ENCODE measurements at regions not wholly inside any gene's neighbourhood (a gene's known extent, or its start where the extent isn't known, plus 50 kb on each side); places are given as distances from the start of the nearest gene placed in this dataset.

DNA sequence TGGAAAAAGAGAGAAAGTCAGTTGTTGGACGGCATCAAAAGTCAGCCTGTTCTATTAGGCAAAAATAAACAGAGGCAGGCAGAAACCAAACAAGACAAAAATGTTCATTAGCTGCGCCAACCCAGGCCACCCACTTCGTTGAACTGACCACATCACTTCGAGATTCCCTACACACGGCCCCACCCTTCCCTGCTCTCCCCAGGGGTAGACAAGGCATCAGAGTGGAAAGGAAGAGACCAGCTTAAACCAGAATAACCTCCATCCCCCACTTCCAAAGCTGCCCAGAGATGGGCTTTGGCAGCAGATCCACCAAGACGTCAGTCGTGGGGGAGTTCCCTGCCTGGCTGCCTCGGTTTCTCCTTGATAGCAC, 204.6 kb upstream of the TSHZ3 start:
- Mint-ChIP-seq H3K36me3 (no peaks in the 10 kb centered on the region), H3K27ac (no peak overlapping the region), H3K9me3 (no peaks in the 10 kb centered on the region), H3K4me1 (ENCODE audit: low read depth in 2 of 2) (no peaks in the 10 kb centered on the region), H3K4me3 (no peak overlapping the region), H3K27me3 (peaks cover 22 to 32% of the 10 kb centered on the region in 2 donors)
- no peak for ATAC-seq
- no peak for DNase-seq (ENCODE audit: low spot score)

DNA sequence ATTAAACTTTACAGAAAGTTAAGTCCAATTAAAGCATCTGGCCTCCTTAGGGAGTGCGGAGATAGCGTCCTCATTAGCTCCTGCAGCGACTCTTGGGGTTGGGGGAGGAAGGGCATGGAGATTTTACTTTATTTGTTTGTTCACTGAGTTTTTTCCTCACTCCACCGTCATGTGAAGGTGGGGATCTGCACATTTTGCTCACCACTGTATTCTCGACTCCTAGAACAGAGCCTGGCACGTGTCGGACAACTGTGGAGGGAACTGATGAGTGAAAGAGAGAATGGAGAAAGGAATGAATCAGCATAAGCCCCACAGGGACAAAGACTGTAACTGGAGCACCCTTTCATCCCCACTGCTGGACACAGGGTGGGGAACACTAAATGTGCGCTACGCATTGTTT, 205.1 kb upstream of the TSHZ3 start:
- DNase-seq (ENCODE audit: low spot score): no peak
- H3K36me3 Mint-ChIP-seq: no peaks in the 10 kb centered on the region
- no peak for ATAC-seq
- no peak overlapping the region for H3K27ac Mint-ChIP-seq
- H3K27me3 Mint-ChIP-seq: peaks cover 20 to 28% of the 10 kb centered on the region in 2 donors
- H3K4me3 Mint-ChIP-seq: no peak overlapping the region
- H3K4me1 Mint-ChIP-seq (ENCODE audit: low read depth in 2 of 2): no peaks in the 10 kb centered on the region
- H3K9me3 Mint-ChIP-seq: no peaks in the 10 kb centered on the region

DNA sequence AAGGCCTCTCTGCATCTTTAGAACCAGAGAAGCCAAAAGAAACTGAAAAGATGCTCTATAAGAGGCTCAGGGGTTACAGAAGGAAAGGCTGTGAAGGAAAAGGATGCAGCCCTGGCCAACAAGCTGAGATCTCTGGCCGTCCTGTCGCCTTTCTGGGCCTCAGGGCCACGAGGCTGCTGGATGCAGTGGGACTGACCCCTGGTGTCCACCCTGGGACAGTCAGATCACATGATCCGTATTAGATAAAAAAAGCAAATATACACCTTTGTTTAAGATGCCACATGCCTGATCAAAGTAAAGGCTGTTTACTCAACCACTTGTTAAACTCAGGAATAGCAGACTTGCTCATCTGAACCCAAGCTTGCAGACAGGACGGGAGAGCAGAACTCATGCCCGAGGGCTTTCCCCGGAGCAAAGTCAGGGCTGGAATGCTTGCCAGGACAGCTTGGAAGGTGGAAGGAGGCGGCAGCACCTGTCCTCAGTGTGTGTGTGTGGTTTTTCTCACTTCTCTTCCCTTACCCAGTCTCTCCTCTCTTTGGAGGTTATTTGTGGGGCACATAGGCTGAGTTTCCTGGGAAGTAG, 206.5 kb upstream of the TSHZ3 start:
- Mint-ChIP-seq H3K36me3 (no peaks in the 10 kb centered on the region), H3K9me3 (no peaks in the 10 kb centered on the region), H3K27me3 (peaks cover 15 to 16% of the 10 kb centered on the region in 2 donors), H3K4me1 (ENCODE audit: low read depth in 2 of 2) (no peaks in the 10 kb centered on the region), H3K27ac (no peak overlapping the region), H3K4me3 (no peak overlapping the region)
- no peak for ATAC-seq
- DNase-seq (ENCODE audit: low spot score): no peak

DNA sequence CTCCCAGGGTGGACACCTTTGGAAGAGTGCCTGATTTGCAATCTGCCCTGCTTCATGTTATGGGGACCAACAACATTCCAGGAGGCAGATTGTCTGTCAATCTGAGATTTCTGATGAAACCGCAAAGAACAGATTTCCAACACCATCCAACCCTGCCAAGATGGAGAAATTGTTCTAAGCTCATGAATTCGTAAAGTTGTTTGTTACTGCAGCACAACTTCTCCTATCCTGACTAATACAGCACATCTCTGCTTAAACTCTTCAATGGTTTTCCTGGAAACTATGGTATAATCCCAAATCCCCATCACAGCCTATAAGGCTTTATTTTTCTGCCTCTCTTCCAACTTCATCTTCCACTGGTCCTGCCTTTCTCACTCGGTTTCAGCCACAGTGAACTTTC, 210.3 kb upstream of the TSHZ3 start:
- H3K27ac Mint-ChIP-seq: no peak overlapping the region
- ATAC-seq: no peak
- H3K4me1 Mint-ChIP-seq (ENCODE audit: low read depth in 2 of 2): no peaks in the 10 kb centered on the region
- H3K27me3 Mint-ChIP-seq: peaks cover 3 to 9% of the 10 kb centered on the region in 2 donors
- no peak for DNase-seq (ENCODE audit: low spot score)
- H3K36me3 Mint-ChIP-seq: no peaks in the 10 kb centered on the region
- no peaks in the 10 kb centered on the region for H3K9me3 Mint-ChIP-seq
- H3K4me3 Mint-ChIP-seq: no peak overlapping the region

DNA sequence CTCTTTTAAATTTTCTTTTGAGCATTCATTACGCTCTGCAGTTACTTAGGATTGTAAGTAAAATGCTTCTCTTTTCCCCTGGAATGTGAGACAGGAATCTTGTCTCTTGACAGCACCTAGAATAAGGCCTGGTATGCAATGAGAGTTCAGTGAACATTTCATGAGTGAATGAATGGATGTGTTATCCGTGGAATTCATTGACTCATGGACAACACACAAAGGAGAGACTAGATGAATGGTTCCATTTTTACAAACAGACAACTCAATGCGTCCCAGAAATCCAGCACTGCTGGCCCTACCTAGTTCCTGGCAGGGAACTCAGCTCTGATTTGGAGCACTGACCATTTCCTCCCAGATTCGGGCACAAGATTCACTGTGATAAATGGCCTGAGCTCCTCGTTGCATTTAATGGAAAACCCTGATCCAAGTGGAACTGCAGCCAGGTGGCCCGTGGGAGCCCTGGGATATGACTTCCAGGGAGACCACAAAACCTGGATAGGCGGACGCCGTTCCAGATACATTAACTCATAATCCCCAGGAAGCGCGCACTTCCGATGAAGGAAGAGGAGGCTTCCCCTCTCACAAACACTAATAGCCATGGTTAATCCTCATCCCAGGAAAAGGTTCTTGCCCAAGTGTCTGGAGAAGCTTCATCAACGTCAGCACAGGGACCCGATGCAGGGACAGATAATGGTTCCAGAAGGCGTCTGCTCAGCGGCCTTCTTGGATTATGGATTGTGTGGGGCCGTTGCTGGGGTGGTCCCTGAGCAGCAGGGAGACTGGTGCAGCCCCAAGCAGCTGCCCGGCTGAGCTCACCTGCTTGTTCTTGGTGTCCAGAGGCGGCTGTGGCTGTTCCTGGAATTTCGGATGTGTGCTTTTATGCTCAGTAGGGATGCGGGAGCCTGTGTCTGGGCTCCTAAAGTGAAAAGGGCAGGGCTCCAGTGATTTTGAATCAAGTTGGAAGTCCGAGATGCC, 211.1 kb upstream of the TSHZ3 start:
- H3K4me1 Mint-ChIP-seq (ENCODE audit: low read depth in 2 of 2): no peaks in the 10 kb centered on the region
- DNase-seq (ENCODE audit: low spot score) (no peak), ATAC-seq (no peak)
- no peaks in the 10 kb centered on the region for H3K36me3 Mint-ChIP-seq
- H3K27me3 Mint-ChIP-seq: peaks cover 3 to 9% of the 10 kb centered on the region in 2 donors
- no peaks in the 10 kb centered on the region for H3K9me3 Mint-ChIP-seq
- H3K27ac Mint-ChIP-seq: no peak overlapping the region
- no peak overlapping the region for H3K4me3 Mint-ChIP-seq

DNA sequence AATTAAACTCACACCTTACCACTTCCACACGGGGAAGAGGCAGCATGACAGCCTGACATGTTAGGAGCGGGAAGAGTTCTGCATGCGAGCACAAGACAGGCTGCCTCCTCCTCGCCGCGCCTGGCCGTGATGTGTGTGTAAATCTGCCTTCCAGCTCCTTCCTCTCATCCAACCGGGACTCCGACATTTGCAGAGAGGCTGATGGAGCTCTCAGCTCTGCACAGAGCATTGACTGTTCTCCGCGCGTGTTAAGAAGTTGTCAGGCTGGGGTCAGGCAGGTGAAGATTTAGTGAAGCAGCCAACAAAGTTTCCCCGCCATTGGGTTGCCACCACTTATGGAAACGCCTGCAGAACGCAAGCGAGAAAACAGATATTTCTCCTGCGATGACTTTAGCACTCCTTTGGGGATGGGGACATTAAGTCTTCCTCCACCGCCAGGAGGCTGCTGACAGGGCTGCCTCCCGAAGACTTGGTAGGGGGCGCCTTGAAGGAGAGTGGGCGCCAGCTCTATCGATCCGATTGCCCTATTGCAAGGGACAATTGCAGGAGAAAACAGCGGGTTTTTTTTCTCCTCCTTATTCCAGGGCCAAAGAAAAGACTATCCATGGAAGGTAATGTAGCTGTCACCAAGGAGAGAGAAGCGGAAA, 213.9 kb upstream of the TSHZ3 start:
- Mint-ChIP-seq H3K4me1 (ENCODE audit: low read depth in 2 of 2) (no peaks in the 10 kb centered on the region), H3K27me3 (peaks cover 2 to 9% of the 10 kb centered on the region in 2 donors), H3K27ac (no peak overlapping the region), H3K36me3 (no peaks in the 10 kb centered on the region), H3K4me3 (no peak overlapping the region), H3K9me3 (no peaks in the 10 kb centered on the region)
- DNase-seq (ENCODE audit: low spot score) (no peak), ATAC-seq (no peak)

DNA sequence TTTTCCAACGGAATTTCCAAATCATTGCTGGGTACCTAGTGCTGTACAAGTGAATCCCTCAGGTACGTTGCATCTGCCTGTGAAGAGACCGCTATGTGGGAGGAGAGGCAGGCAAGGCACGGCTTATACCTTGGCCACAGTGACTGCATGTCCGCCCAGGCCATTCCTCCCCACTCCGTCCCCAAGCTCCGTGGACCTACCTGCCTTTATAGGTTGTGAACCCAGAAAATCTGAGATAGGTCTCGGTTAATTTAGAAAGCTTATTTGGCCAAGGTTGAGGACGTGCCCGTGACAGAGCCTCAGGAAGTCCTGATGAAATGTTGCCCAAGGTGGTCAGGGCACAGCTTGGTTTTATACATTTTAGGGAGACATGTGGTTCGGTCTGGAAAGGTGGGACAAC, 218.5 kb upstream of the TSHZ3 start:
- H3K27me3 Mint-ChIP-seq: peaks cover 0 to 3% of the 10 kb centered on the region in 2 donors
- H3K36me3 Mint-ChIP-seq: no peaks in the 10 kb centered on the region
- ATAC-seq (no peak), DNase-seq (ENCODE audit: low spot score) (no peak)
- H3K4me3 Mint-ChIP-seq: no peak overlapping the region
- H3K4me1 Mint-ChIP-seq (ENCODE audit: low read depth in 2 of 2): no peaks in the 10 kb centered on the region
- no peak overlapping the region for H3K27ac Mint-ChIP-seq
- H3K9me3 Mint-ChIP-seq: no peaks in the 10 kb centered on the region

DNA sequence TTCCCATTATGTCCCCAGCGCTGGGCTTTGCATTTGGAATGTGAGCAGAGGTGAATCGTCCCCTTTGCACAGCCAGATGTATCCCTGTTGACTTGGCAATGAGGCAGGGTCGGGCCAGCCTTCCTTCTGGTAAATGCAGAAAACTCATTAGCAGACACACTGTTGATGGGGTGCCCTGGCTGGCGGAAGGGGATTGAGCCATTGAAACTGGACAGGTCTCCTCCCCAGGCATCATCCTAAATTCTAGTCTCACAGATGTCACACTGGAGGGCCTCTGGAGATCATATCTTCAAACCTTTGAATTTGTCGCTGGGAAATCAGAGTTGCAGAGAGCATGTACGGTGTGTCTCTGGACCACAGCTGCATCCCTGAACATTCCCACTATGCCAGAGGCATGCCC, 219.5 kb upstream of the TSHZ3 start:
- peak in 1 of 2 donors; percentile 15 for ATAC-seq
- Mint-ChIP-seq H3K36me3 (no peaks in the 10 kb centered on the region), H3K9me3 (no peaks in the 10 kb centered on the region), H3K27ac (no peak overlapping the region), H3K27me3 (peaks cover 3 to 7% of the 10 kb centered on the region in 2 donors), H3K4me1 (ENCODE audit: low read depth in 2 of 2) (no peaks in the 10 kb centered on the region), H3K4me3 (no peak overlapping the region)
- DNase-seq (ENCODE audit: low spot score): no peak

DNA sequence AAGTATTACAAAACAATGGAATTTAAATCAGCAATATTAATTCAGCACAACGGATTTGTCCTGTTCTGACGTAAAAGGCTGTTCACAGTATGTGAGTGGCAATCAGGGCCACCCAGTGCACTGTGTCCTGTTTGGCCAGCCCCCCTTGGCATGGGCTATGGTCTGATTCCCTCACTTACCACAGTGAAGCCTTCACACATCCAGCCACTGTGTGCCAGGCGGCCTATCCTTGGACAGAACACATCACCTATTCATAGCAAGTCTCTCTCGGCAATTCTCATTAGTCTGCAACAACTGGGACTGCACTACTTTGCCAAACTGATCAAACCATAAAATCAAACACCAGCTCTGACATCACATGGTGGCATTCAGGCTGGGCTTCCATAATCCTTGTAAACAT, 221.5 kb upstream of the TSHZ3 start:
- H3K36me3 Mint-ChIP-seq: no peaks in the 10 kb centered on the region
- DNase-seq (ENCODE audit: low spot score): no peak
- no peak overlapping the region for H3K4me3 Mint-ChIP-seq
- no peak overlapping the region for H3K27ac Mint-ChIP-seq
- ATAC-seq: no peak
- H3K4me1 Mint-ChIP-seq (ENCODE audit: low read depth in 2 of 2): no peaks in the 10 kb centered on the region
- peaks cover 7 to 15% of the 10 kb centered on the region in 2 donors for H3K27me3 Mint-ChIP-seq
- H3K9me3 Mint-ChIP-seq: no peaks in the 10 kb centered on the region

DNA sequence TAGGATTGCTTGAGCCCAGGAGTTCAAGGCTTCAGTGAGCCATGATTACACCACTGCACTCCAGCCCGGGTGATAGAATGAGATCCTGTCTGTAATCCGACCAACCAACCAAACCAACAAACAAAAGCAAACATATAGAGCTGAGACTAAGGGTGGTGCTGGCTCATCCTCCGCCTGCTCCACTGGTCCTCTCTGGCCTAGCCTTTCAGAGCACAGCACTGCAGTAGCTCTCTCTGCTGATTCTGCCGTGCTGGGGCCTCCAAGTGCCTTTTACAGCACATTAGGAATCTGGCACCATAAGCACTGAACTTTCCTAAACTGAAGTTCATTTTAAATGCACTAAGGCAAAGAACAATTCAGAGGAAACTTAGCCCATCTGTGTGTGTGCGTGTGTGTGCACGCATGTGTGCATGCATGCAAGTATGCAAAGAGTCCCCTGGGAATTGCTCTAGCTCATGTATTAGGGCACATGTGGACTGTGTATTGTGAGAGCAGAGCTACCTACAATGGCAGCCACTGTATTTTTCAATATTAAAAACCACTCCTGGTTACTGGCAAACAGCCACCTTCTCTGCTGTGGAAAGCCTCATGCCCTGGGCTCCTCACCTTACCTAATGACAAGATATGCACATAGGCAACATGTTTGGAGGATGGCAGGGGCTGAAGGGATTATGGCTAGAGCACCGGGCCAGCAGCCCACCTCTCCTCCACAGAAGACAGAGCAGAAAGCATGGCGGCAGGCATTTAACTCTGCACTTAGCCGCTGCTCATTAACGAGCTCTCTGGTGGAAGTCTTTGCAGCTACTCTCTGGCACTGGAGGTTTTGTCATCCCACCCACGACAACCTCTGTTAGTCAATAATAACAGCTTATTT, 223.1 kb upstream of the TSHZ3 start:
- peak in 1 of 2 donors; percentile 36 for ATAC-seq
- Mint-ChIP-seq H3K27ac (no peak overlapping the region), H3K4me3 (no peak overlapping the region), H3K9me3 (no peaks in the 10 kb centered on the region), H3K4me1 (ENCODE audit: low read depth in 2 of 2) (no peaks in the 10 kb centered on the region), H3K27me3 (peaks cover 13 to 15% of the 10 kb centered on the region in 2 donors), H3K36me3 (no peaks in the 10 kb centered on the region)
- no peak for DNase-seq (ENCODE audit: low spot score)

DNA sequence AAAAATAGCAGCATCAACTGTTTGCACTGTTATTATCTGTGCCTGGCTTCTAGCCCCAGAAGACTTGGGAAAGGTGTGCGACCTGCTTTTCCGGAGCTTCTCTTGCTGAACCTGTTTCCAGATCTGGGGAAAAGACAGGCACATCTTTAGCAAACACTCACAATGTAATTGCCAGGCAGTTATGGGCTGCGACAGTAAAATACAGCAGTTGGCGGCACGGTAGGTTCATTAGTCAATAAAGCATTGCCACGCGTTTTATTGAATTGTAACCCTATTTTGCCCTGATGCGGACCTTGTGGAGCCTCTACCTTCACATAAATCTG, 223.7 kb upstream of the TSHZ3 start:
- Mint-ChIP-seq H3K4me1 (ENCODE audit: low read depth in 2 of 2) (no peaks in the 10 kb centered on the region), H3K4me3 (no peak overlapping the region), H3K36me3 (no peaks in the 10 kb centered on the region), H3K27ac (no peak overlapping the region), H3K27me3 (peaks cover 13 to 15% of the 10 kb centered on the region in 2 donors), H3K9me3 (no peaks in the 10 kb centered on the region)
- ATAC-seq (no peak), DNase-seq (ENCODE audit: low spot score) (no peak)

DNA sequence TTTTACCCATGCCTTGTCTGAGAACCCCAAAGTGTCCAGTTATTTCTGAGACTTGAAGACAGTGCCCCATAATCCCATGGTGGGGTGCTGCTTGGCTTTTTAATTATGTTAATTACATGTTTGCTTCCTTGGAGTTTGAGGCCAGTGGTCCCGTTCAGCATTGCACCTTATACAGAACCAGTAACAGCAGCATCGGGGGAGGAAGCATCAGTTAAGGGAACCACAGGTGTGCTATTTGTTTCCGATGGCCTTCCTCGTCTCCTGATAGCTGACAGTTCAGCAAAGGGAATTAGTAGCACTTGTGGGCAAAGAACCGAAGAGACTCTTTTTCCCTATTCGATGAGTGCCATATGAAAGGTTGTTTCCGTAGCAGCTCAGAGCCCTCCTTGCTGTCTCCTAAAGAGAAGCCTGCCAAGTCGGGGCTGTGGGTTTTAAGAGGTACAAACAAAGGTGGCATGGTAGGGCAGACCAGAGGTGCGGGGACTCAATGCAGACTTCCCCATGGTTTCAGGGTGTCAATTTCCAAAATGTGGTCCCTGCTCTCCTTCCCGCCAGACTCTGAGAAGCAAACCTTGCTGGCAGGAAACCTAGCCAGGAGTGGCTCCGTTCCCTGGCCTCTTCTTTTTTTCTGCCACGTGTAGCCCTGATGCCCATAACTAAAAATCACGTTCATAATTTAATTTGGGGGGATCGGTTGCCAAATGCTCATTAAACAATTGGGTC, 225.2 kb upstream of the TSHZ3 start:
- Mint-ChIP-seq H3K9me3 (no peaks in the 10 kb centered on the region), H3K27me3 (peaks cover 13 to 15% of the 10 kb centered on the region in 2 donors), H3K36me3 (no peaks in the 10 kb centered on the region), H3K27ac (no peak overlapping the region), H3K4me3 (no peak overlapping the region), H3K4me1 (ENCODE audit: low read depth in 2 of 2) (no peaks in the 10 kb centered on the region)
- ATAC-seq (no peak), DNase-seq (ENCODE audit: low spot score) (no peak)

DNA sequence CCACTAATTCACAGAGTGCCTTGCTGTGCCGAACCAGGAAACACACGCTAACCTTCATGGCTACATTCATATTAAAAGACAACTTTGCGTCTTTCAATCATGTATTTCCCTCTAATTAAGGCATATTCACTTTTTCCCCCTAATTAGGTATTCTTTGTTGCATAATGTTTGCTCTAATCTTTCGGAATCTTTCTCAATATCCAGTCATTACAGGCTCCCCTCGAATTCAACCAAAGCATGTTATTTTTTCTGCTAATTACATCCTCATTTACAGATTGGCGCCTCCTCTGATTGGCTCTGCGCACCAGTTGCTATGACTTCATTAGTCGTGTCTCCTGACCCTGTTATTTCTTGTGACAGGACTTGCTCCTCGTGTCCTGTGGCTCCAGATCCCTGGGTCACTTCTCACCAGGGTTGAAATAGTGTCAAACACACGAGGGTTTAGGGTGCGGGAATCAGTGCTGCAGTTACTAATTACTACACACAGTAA, 226.7 kb upstream of the TSHZ3 start:
- Mint-ChIP-seq H3K27me3 (peaks cover 11 to 15% of the 10 kb centered on the region in 2 donors), H3K9me3 (no peaks in the 10 kb centered on the region), H3K36me3 (no peaks in the 10 kb centered on the region), H3K27ac (no peak overlapping the region), H3K4me1 (ENCODE audit: low read depth in 2 of 2) (no peaks in the 10 kb centered on the region), H3K4me3 (no peak overlapping the region)
- DNase-seq (ENCODE audit: low spot score) (no peak), ATAC-seq (no peak)

All from natural killer cell treated with Interleukin-12 subunit alpha and Interleukin-12 subunit beta and Interleukin-15 and Interleukin-18, amount 100 ng/mL, for 72 hours (primary cell).